A549 (cell line): ENCODE measurements at regions not wholly inside any gene's neighbourhood (a gene's known extent, or its start where the extent isn't known, plus 50 kb on each side); places are given as distances from the start of the nearest gene placed in this dataset.

Experiments used
- ATAC-seq, 2 experiments: fragments of 200-7000 bp in 1 of 2; fragments of >200 bp in 1 of 2; cut with Nextera tagmentation in 1 of 2; cut with Tn5 transposase in 1 of 2; 3 replicates each; pipeline versions ENCODE4 v1.8.0 to v1.9.1; 2018 to 2020; ENCODE audit warnings: mild to moderate bottlenecking in 1 of 2, moderate library complexity in 1 of 2
- CTCF ChIA-PET: fragments of 300-600 bp; sonication (Branson Sonifier 250); formaldehyde crosslinking; extraction: SDS; loops from one replicate; lab custom pipeline; 2021; ENCODE audit warnings: antibody characterized with exemption, inconsistent platforms; lab: Yijun Ruan, JAX
- POLR2A ChIA-PET: fragments of 350-600 bp; formaldehyde crosslinking; extraction: SDS; loops from one replicate; lab custom pipeline; 2021; ENCODE audit warnings: antibody characterized with exemption, inconsistent platforms; lab: Yijun Ruan, JAX
- DNase-seq, 2 experiments: peaks; one replicate each; pipeline versions ENCODE4 v3.0.0 to v3.0.0-alpha.2; 2011 to 2016; ENCODE audit warnings: low read depth in 1 of 2, low spot score in 1 of 2
- FAIRE-seq: peaks from 2 replicates; lab custom pipeline; 2011; peaks lifted over from hg19 to GRCh38; lab: Jason Lieb, UNC
- H3K27ac ChIP-seq, 2 experiments: fragments of >200 bp; sonication (Bioruptor Twin); formaldehyde crosslinking; 3 replicates each; pipeline ENCODE4 v1.5.1; 2016 to 2017
- H3K4me1 ChIP-seq: fragments of >200 bp; sonication (Bioruptor Twin); formaldehyde crosslinking; 3 replicates; pipeline ENCODE4 v1.6.1; 2016
- H3K4me2 ChIP-seq: fragments of >200 bp; sonication (Bioruptor Twin); formaldehyde crosslinking; 3 replicates; pipeline ENCODE4 v1.6.1; 2016
- H3K4me3 ChIP-seq: fragments of >200 bp; sonication (Bioruptor Twin); formaldehyde crosslinking; 3 replicates; pipeline ENCODE4 v1.5.1; 2016
- H3K9me3 ChIP-seq: fragments of >200 bp; sonication (Bioruptor Twin); formaldehyde crosslinking; 3 replicates; pipeline ENCODE4 v1.6.1; 2016
- BCL3 ChIP-seq: fragments of >200 bp; sonication (Bioruptor Twin); formaldehyde crosslinking; IDR thresholded peaks from 3 replicates; pipeline ENCODE4 v1.6.1; 2016
- BHLHE40 ChIP-seq: IDR thresholded peaks from 2 replicates; pipeline ENCODE4 v1.6.1; 2012; ENCODE audit warnings: low read depth, low read length, inconsistent platforms
- CEBPB ChIP-seq, 2 experiments: fragments of >200 bp in 1 of 2; sonication (Bioruptor Twin) in 1 of 2; formaldehyde crosslinking in 1 of 2; IDR thresholded peaks; 2 replicates each; pipeline ENCODE4 v1.6.1; 2012 to 2016
- CHD2 ChIP-seq: fragments of 150-350 bp; IDR thresholded peaks from 2 replicates; pipeline ENCODE4 v1.6.1; 2014; ENCODE audit warnings: low read length; ENCODE audit not compliant: partially characterized antibody
- EHMT2 ChIP-seq: fragments of 200-600 bp; sonication (generic); IDR thresholded peaks from 2 replicates; pipeline ENCODE4 v1.6.1; 2016; ENCODE audit warnings: antibody characterized with exemption, low read depth, mild to moderate bottlenecking, moderate library complexity
- FOSB ChIP-seq: fragments of 250-450 bp; sonication (Bioruptor Pico); IDR thresholded peaks from 2 replicates; pipeline ENCODE4 v1.5.0; 2020; ENCODE audit warnings: mild to moderate bottlenecking, moderate library complexity
- FOXS1 ChIP-seq: fragments of 250-450 bp; sonication (Bioruptor Pico); IDR thresholded peaks from 2 replicates; pipeline ENCODE4 v1.5.0; 2020; ENCODE audit warnings: mild to moderate bottlenecking, moderate library complexity
- GATA3 ChIP-seq: IDR thresholded peaks from 2 replicates; pipeline ENCODE4 v1.6.1; 2012; ENCODE audit warnings: borderline replicate concordance
- HDAC2 ChIP-seq: fragments of 200-600 bp; sonication (generic); IDR thresholded peaks from 2 replicates; pipeline ENCODE4 v1.6.1; 2016
- HEYL ChIP-seq: fragments of 250-450 bp; sonication (Bioruptor Pico); IDR thresholded peaks from 2 replicates; pipeline ENCODE4 v1.8.0; 2021; ENCODE audit warnings: mild to moderate bottlenecking, moderate library complexity
- HMGXB4 ChIP-seq: fragments of 250-450 bp; sonication (Bioruptor Pico); IDR thresholded peaks from 2 replicates; pipeline ENCODE4 v1.5.0; 2021; ENCODE audit warnings: mild to moderate bottlenecking, moderate library complexity, borderline replicate concordance
- JUN ChIP-seq, 2 experiments: fragments of >200 bp; sonication (Bioruptor Twin); formaldehyde crosslinking; IDR thresholded peaks; 2 replicates in 1 of 2; 3 replicates in 1 of 2; pipeline ENCODE4 v1.6.1; 2016 to 2017
- KDM5A ChIP-seq: fragments of 200-600 bp; sonication (generic); IDR thresholded peaks from 2 replicates; pipeline ENCODE4 v1.6.1; 2016; ENCODE audit warnings: antibody characterized with exemption, mild to moderate bottlenecking
- MAZ ChIP-seq: fragments of 150-350 bp; IDR thresholded peaks from 2 replicates; pipeline ENCODE4 v1.6.1; 2014; ENCODE audit warnings: antibody characterized with exemption, low read depth, low read length, borderline replicate concordance
- NFE2L2 ChIP-seq: fragments of 150-350 bp; conservative IDR thresholded peaks from 2 replicates; pipeline ENCODE4 v1.6.1; 2014; ENCODE audit warnings: low read length
- NPAS2 ChIP-seq: fragments of 250-450 bp; sonication (Bioruptor Pico); IDR thresholded peaks from 2 replicates; pipeline ENCODE4 v1.8.0; 2022; ENCODE audit warnings: mild to moderate bottlenecking, moderate library complexity, borderline replicate concordance
- POLR2AphosphoS2 ChIP-seq: conservative IDR thresholded peaks from 2 replicates; pipeline ENCODE4 v1.6.1; 2012; ENCODE audit warnings: low read length, improper control_type of control experiment, inconsistent platforms
- RARB ChIP-seq: fragments of 250-450 bp; sonication (Bioruptor Pico); IDR thresholded peaks from 2 replicates; pipeline ENCODE4 v1.8.0; 2021; ENCODE audit warnings: mild to moderate bottlenecking, moderate library complexity
- RCOR1 ChIP-seq: fragments of 150-350 bp; IDR thresholded peaks from 2 replicates; pipeline ENCODE4 v1.6.1; 2014; ENCODE audit warnings: antibody characterized with exemption, low read length, low read depth
- REST ChIP-seq: fragments of 200-600 bp; sonication (generic); IDR thresholded peaks from 2 replicates; pipeline ENCODE4 v1.6.1; 2016; ENCODE audit warnings: antibody characterized with exemption, mild to moderate bottlenecking, moderate library complexity
- RFX5 ChIP-seq: fragments of 450-650 bp; IDR thresholded peaks from 2 replicates; pipeline ENCODE4 v1.7.1; 2014; ENCODE audit warnings: antibody characterized with exemption, mild to moderate bottlenecking, moderate library complexity
- SMC3 ChIP-seq: fragments of >200 bp; sonication (Bioruptor Twin); formaldehyde crosslinking; IDR thresholded peaks from 3 replicates; pipeline ENCODE4 v1.6.1; 2018; ENCODE audit warnings: inconsistent platforms
- TP53 ChIP-seq: fragments of 250-450 bp; sonication (Bioruptor Pico); IDR thresholded peaks from 2 replicates; pipeline ENCODE4 v1.5.0; 2021; ENCODE audit warnings: mild to moderate bottlenecking, moderate library complexity
- WGBS: methylation state at CpG from one replicate; pipeline ENCODE4 v1.1.6; 2017; ENCODE audit errors: missing lambda C conversion rate; 5-methylcytosine and 5-hydroxymethylcytosine counted together

GRCh38 chr14:71658261-71658860 is 273.9 kb upstream of the RGS6 start:
- CTCF ChIA-PET = interaction anchor here (0.6 kb wide), 2 partner anchors 63 to 200 kb away, joined by 3 read pairs; no protein-coding TSS in a partner anchor
- no peak overlapping the region for H3K27ac ChIP-seq
- no peak for DNase-seq

GRCh38 chr14:71659159-71659558 is 273.1 kb upstream of the RGS6 start:
- FAIRE-seq = no peak
- no peak for TF ChIP-seq POLR2AphosphoS2
- no peak for TF ChIP-seq CEBPB (IDR thresholded peaks at IDR 0.05)
- peak; percentile 83 for TF ChIP-seq GATA3
- TF ChIP-seq CHD2 = no peak
- TF ChIP-seq, all 56 proteins: peak for 1
- Histone ChIP-seq H3K4me2 (peak overlapping the region; percentile 39), H3K27ac (no peak overlapping the region), H3K4me3 (no peak overlapping the region), H3K4me1 (peaks cover 12% of the 10 kb centered on the region), H3K9me3 (no peaks in the 10 kb centered on the region)
- DNase-seq (no peak), ATAC-seq (no peak)
- ChIA-PET POLR2A (no interaction called here), CTCF (no interaction called here)

More at GRCh38 chr14:71658261-71658860, 273.9 kb upstream of the RGS6 start:
- POLR2A ChIA-PET = no interaction called here
- no peak for FAIRE-seq
- Histone ChIP-seq H3K4me3 (no peak overlapping the region), H3K4me1 (peaks cover 12% of the 10 kb centered on the region), H3K4me2 (peak overlapping the region; percentile 39; the same call in 2 of the 3 replicates), H3K9me3 (no peaks in the 10 kb centered on the region)
- ATAC-seq = no peak
- WGBS = 38% methylated on average over 2 of the region's 2 CpGs
- TF ChIP-seq EHMT2 (no peak), HMGXB4 (CRISPR knock-in tag) (no peak), FOXS1 (no peak), NFE2L2 (no peak), FOSB (CRISPR knock-in tag) (no peak), HEYL (no peak), REST (no peak), TP53 (CRISPR knock-in tag) (no peak), SMC3 (no peak), RCOR1 (no peak), RARB (CRISPR knock-in tag) (no peak), JUN (IDR thresholded peaks at IDR 0.05) (no peak), NPAS2 (CRISPR knock-in tag) (no peak), BCL3 (no peak), RFX5 (no peak), HDAC2 (no peak), POLR2AphosphoS2 (no peak), BHLHE40 (no peak), MAZ (no peak), KDM5A (no peak)
